ENCODE measurements at regions not wholly inside any gene's neighbourhood (a gene's known extent, or its start where the extent isn't known, plus 50 kb on each side); places are given as distances from the start of the nearest gene placed in this dataset.

DNA sequence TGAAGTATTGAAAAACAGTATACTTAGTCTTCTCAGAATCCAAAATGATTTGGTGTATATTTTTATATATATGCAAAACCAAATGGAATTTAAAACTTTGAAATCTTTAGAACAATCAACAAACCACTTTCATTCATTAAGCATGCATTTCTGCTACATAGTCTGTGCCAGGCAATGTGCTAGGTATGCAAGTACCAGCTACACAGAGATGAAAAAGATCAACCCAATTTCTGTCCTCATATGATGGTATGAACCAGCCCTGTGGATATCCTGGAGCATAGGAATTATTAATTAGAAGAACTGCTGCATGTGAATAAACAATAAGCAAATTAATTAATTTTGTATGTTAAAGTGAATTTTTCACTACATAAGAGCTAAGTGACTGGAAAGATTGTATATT lies 51.2 kb upstream of the RTN4 start:
- DNase-seq, result no peak

DNA sequence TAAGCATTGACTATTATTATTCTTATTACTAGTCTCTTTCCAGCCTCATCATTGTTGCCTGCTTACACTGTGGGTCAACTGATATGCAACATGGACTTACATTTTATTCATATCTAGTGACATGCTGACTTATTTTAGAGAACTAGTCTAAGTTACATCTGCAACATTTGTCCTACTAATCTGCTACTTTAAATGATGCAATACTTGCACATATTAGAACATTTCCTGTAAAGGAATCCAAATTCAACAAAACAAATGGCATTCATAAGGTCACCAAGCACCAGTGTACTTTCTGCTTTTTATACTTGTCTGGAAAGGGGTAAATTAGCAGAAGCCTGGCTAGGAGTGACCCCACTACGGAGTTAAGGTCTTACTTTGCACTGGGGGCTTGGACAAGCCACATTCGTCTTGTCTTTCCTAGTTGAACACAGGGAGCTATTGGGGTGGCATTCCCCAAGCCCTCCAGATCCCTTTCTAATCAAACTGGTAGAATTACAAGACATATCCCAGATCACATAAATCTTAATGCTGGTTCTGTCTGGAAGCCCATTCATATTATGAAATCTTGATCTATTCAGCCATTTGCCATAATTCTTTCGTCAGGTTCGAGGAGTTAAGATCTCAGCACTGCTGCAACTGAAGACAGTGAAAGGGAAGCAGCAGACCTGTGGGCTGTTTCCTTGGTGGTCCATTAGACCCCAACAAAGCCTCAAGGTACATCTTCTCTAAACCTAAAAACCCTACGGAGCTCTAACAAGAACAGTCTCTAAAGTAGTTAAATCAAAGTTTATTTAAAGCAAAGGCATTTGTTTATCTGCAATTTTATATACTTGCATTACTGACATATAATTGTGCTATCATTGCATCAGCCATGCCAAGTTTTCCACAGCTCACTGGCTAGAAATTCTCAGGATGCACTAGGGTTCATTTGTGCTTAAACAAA lies 49.9 kb upstream of the RTN4 start:
- peak; percentile 46 for DNase-seq
